T-helper 17 cell (primary cell): ENCODE measurements at regions not wholly inside any gene's neighbourhood (a gene's known extent, or its start where the extent isn't known, plus 50 kb on each side); places are given as distances from the start of the nearest gene placed in this dataset.

ENCODE experiments used
- ATAC-seq: fragments of 150-1000 bp; cut with Tn5 transposase; 2 replicates; pipeline ENCODE4 v1.10.0; 2021; ENCODE audit warnings: mild to moderate bottlenecking, moderate library complexity
- DNase-seq, 3 donors: peaks; one replicate each; pipeline versions ENCODE4 v3.0.0 to v3.0.0-alpha.2; 2020 to 2021
- H3K9me3 ChIP-seq: one replicate; pipeline ENCODE4 v1.7.0; 2013; ENCODE audit warnings: low read length, mild to moderate bottlenecking; ENCODE audit not compliant: control insufficient read depth, poor library complexity, severe bottlenecking
- H3K27ac Mint-ChIP-seq: one replicate; pipeline ENCODE4 v1.8.0; 2022; ENCODE audit warnings: mild to moderate bottlenecking, moderate library complexity, mixed read lengths
- H3K27me3 Mint-ChIP-seq: one replicate; pipeline ENCODE4 v1.8.0; 2022; ENCODE audit warnings: mixed read lengths
- H3K36me3 Mint-ChIP-seq: one replicate; pipeline ENCODE4 v1.8.0; 2022; ENCODE audit warnings: low read depth, mixed read lengths
- H3K4me1 Mint-ChIP-seq: one replicate; pipeline ENCODE4 v1.8.0; 2022; ENCODE audit warnings: mild to moderate bottlenecking, mixed read lengths
- H3K4me3 Mint-ChIP-seq: one replicate; pipeline ENCODE4 v1.8.0; 2022; ENCODE audit warnings: mild to moderate bottlenecking, moderate library complexity, mixed read lengths

DNA sequence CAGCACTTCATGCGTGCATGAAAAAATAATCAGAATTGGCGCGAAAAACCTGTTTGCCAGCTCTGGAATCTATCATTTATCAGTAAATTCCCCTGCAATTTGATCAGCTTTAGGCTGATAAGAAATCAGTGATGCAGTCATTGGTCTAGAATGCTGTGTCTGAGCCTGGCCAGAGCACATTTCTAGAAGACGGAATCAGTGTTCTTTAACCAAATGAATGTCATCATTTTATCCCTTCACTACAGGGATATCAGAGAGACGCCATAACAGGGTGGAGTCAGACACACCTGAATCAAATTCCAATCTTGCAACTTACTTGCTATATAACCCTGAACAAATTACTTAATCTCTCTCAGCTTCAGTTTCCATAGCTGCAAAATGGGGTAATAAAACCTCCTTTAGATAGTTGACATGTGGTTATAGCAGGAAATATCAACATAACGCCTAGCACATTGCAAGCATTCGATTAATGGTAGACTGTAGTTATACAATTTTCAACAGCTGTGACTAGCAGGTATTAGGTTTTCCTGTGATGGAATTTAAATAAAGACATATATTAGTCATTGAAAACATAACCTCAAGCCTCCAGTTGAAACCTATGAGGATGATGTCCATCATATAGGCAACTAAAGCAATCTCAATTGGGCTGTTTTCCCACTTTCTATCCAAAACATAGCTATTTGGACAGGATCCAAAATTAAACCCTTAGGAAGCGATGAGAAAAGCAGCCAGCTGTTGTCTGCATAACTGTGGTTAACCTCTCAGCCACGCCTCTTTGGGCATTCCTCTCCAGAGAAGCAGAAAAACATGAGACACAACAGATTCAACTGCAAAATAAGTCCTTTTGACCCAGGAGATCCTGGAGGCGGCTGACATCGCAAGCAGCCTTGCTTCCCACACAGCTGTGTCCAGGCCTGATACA lies 51.6 kb upstream of the UBL3 start:
- peak overlapping the region; percentile 89 for H3K4me3 Mint-ChIP-seq
- peaks cover 17% of the 10 kb centered on the region for H3K4me1 Mint-ChIP-seq
- H3K36me3 Mint-ChIP-seq = no peaks in the 10 kb centered on the region
- no peaks in the 10 kb centered on the region for H3K9me3 ChIP-seq
- ATAC-seq (peak; percentile 82), DNase-seq (no peak)
- H3K27me3 Mint-ChIP-seq = no peaks in the 10 kb centered on the region
- H3K27ac Mint-ChIP-seq = peak overlapping the region; percentile 86
